T-helper 1 cell (primary cell): ENCODE measurements at regions not wholly inside any gene's neighbourhood (a gene's known extent, or its start where the extent isn't known, plus 50 kb on each side); places are given as distances from the start of the nearest gene placed in this dataset.

Experiments used
- DNase-seq, 5 donors: peaks; one replicate each; pipeline ENCODE4 v3.0.0-alpha.2; 2012 to 2020

DNA sequence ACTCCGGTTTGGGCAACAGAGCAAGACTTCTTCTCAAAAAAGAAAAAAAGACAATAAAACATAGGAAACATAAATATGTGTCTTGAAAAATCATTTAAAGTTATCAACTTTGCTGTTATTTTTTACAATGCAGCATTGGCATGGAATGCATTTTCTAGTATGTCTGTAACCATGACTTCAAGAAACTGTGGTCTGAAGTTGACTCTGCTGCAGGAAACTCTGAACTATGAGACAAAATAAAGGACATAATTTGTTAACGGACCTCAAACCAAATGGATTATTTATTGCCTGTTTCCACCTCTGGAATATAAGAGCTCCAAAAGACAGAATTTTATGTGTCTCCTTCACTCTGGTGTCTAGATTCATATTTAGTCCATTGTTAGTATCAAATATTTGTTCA, 79.1 kb downstream of the TRIB2 start:
- DNase-seq = no peak

DNA sequence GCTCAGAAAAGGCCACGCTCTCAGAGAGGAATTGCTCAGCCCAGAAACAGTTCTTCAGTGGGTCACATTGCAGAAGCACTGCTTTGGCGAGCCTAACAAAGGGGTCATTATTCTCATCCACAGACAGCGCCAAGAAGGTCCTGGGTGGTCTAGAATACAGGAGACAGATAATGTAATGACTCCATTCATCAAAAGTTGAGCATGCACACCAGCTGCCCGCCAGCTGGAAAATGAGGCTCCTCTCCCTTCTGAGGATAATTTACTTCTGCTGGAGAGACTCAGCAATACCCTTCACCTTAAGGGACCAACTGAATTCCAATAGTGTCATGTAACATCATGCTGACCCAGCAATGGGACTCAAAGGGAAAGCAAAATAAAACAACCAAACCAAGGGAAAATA, 79.9 kb downstream of the TRIB2 start:
- DNase-seq = no peak

- DNase-seq = no peak
Observed at GRCh38 chr2:12797815-12798214, 81.1 kb downstream of the TRIB2 start.

DNA sequence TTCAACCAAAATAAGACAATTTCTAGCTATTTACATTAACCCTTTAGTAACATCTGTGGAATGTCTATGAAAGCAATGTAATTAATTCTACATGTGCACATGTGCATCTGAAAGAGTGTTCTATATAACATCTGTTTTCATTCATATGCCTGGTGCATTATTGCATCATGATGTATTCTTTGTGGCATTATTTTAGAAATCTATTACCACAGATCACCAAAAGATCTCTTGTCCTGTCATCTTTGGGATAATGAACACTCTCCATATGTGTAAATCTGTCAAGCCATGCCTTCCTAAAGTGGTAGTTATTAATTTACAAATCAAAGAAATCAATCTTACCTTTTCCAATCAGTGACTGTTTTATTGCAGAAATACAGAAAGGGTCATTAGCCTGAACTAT, 86.9 kb downstream of the TRIB2 start:
- no peak for DNase-seq

DNA sequence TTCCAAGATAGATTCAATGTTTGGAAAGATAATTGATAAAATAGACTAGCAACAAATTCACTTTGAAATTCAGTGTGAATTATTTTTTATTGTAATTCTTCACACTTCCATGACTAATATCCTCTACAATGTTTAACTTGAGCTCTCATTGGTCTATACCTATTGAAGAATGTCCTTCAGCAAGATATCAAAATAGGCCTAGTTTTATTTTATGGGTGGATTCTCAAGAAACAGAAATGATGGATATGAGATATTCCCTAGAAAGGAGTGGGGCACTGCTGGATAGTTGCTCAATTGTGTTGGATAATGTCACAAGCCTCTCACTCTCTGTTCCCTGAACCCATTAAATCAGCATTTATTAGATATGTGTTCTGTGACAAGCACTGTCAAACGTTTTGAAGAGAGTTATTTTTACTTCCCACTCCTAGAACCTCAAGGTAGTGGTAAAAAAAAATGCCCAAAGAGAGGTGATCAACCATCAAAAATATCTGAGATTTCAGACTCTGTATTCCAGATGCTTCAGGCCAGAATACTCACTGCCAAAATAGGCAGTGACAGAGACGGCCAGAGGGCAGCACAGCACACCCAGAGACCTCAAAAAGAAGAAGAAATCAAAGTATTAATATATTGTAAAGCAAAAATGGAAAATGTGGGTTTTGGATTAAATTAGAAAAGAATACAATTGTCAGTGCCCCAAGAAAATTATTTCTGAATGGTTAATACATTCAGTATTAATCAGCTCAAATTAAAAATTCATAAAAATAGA, 87.5 kb downstream of the TRIB2 start:
- no peak for DNase-seq

DNA sequence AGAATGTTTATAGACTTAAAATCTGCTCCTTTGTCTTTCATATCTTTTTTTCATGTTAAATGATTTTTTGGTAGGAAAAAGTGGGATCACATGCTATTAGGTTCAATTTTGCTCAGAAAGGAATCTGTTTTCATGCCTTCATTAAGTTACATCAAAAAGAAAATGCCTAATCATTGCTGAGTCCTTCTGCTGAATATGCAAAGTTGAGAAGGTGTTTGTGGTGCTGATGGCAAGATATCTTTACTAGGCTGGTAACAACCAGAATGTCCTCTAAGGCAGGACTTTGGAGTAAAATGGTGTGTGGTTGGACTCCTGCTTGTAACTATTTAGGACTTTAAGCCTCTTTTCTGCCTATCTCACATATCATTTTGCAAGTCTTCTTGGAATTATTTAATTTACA, 88.3 kb downstream of the TRIB2 start:
- DNase-seq = no peak

- DNase-seq = no peak
Observed at GRCh38 chr2:12806549-12807242, 90.0 kb downstream of the TRIB2 start.

DNA sequence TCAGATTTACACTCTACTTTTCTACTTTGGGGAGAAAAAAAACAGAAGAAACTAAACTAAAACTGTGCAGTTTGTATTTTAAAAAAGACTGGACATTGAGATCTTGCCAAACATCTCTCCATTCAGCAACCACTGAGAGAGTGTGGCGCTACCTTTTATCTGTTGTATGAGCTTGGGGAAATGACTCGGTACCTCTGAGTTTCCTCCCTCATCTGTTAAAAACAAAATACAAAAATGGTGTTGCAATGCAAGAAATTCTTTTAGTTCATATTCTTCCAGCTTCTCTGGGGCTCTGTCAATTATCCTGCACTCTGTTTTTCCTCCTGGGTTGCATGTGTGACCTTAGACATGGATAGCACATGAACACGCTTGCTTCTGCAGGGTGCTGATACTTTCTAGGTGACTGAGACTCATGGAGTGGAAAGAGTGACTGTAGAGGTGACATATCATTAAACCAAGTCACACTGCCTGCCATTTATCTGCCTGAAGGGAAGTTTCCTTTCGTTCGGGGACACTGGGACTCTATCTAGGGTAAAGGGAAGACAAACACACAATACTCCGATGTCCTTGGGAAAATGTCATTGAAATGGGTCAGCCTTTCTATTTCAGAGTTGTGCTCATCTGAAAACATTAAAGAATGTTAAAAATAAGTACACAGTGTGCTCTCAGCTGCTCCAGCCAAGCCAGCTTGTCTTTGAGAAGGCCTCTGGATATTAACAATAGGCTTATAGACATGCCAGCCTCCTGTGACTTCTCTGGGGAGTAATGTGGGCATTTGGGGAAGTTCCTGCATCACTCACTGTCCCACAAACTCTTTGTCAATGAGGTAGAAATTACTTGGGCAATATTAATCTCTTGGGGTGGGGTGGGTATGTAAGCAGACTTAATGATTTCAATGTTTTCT, 91.4 kb downstream of the TRIB2 start:
- no peak for DNase-seq

GRCh38 chr2:12809526-12809925, 92.8 kb downstream of the TRIB2 start:
- DNase-seq = no peak

GRCh38 chr2:12811916-12812315, 95.2 kb downstream of the TRIB2 start:
- DNase-seq = no peak

DNA sequence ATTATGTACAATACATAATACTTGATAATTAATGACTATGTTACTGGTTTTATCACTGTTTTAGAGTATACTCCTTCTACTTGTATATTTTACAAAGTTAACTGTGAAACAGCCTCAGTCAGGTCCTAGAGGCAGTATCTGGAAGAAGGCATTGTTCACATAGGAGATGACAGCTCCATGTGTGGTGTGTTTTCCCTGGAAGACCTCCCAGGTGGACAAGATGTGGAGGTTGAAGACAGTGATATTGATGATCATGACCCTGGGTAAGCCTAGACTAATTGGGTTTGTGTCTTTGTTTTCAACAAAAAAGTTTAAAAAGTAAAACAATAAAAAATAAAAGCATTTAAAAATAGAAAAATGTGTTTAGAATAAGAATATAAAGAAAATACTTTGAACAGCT, 96.4 kb downstream of the TRIB2 start:
- no peak for DNase-seq

DNA sequence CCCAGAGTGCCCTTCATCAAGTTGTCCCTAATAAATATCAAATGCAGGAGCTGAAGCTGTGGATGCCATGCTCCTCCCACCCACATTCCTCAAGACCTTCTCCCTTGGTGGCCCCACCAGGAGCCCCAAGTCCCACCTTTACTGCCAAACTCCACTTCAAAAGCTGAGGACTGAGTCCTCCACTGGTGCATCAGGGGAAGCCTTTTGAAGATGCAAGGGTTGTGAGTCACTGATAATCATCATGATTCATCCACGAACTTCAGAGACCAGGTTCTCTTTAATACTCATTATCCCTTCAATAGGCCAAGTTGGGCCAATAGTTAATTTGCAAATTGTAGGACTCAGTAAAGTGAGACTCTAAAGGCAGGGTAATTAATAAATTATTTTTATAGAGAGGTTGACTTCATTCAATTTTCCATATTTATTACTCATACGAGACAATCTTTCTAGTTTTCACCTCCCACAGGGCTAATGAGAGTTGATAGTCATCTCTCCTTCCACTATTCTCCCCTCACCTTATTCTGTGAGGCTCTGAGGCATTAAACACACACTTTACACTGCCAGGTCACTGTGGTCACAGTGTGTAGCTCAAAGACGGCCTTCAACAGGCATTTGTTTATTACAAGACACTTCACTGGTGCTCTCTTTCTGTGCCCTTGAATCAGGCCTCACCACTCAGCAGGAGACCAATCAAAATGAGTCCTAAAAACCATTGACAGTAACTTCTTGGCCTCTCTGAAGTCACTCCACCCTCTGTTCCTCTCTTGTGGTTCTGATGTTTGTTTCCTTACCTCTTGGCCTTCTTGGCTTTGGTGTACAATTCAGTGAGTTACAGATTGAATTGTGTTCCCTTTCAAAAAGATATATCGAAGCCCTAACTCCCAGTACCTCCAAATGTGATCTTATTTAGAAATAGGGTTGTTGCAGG, 99.9 kb downstream of the TRIB2 start:
- no peak for DNase-seq

GRCh38 chr2:12817870-12818269, 101.1 kb downstream of the TRIB2 start:
- no peak for DNase-seq

DNA sequence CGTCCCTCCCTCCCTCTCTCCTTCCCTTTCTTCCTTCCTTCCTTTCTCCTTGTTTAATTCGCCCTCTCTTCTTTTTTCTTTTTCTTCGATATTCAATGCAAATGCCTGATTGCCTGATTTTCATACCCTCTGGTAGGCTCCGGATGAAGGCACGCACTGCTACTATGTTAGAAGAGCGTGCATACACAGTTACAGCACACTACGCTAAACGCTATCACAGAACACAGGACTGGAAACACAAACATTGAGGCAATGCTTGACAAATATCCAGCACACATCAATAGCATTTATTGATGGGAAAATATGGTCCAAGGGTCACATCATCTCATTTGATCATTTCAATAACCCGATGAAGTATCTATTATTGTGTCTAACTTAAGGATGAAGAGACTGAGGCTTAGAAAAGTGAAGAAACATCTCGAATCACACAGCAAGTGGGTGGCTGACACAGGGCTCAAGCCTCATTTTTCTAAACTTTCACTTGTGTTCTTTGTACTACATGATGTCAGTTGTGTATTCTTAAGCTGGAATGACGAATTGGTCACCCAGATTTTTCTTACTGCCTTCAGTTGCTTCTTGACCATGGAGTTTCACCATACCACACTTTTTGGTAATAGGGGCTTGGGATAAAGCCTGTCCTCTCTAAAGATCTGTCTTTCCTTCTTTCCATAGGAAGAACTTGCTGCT, 101.8 kb downstream of the TRIB2 start:
- no peak for DNase-seq

- DNase-seq = no peak
Observed at GRCh38 chr2:12819103-12819475, 102.4 kb downstream of the TRIB2 start.

GRCh38 chr2:12819721-12820120, 103.0 kb downstream of the TRIB2 start:
- no peak for DNase-seq

- DNase-seq = no peak
Observed at GRCh38 chr2:12821656-12822055, 104.9 kb downstream of the TRIB2 start.

DNA sequence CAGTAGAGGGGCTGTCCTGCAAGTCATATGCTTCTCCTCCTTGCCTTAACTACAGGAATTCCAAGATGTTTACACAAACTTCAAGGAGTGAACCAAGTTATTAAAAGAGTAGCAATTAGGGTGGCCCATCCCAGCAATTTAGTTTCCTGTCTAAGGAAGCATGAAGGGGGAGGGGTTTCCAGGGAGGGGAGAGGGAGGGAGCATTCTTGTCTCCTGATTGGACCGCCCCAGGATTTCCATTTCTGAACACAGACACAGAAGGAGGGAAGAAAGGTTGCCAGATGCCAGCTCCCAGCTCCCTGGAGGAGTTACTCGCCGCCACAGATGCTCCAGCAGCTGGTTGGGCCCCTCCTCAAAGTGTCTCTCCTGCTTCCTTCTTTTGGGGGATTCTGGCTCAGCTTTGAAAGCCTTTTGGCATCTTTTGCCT, 107.6 kb downstream of the TRIB2 start:
- no peak for DNase-seq

DNA sequence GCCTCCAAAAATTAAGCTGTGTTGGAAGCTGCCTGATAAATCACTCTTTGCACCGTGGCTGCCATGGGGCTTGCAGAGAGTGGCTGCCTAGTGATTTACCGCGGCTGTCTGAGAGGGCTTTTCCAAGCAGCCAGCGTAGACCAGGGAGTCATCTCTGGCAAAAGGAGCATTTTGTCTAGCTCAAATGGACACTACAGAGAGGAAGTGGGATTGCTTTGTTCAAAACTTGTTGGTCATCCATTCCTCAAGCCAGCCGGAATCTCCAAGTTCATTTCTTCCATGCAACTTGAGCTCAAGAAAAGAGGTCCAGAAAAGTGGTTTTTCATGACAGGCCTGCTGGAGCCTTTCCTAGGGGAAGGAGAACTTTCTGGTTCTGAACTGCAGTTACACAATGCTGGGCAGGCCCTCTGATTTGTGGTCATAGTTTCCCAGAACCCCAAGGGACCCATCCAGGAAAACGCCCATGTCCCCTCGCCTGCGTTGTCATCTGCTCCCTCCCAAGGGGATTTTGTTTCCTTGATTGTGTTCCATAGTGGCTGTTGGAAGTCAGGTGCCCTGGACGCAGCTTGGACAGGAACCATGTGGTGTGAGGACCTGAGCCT, 108.1 kb downstream of the TRIB2 start:
- no peak for DNase-seq

DNA sequence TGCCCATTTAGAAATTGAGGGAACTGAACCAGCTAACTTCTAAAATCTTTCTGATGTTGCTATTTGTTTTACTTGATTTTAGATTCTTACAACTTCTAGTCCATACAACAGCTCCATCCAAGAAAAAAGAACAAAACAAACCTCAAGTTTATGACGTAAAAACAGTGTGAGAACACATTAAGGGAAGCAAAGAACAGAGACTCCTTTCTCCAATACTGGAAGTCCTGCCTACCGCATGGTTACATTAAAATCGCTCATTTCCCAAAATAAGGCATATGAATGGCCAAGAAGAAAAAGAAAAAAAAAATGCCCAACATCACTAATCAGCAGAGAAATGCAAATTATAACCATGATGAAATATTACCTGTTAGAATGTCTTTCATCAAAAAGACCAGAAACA, 110.0 kb downstream of the TRIB2 start:
- no peak for DNase-seq

GRCh38 chr2:12827721-12828120, 111.0 kb downstream of the TRIB2 start:
- no peak for DNase-seq
